ENCODE measurements at regions not wholly inside any gene's neighbourhood (a gene's known extent, or its start where the extent isn't known, plus 50 kb on each side); places are given as distances from the start of the nearest gene placed in this dataset.

- DNase-seq (ENCODE audit: low spot score), result no peak
These were observed 241.3 kb downstream of the RBFOX3 start for GRCh38 chr17:79369532-79369931.

GRCh38 chr17:79369001-79369400 is 241.8 kb downstream of the RBFOX3 start:
- DNase-seq (ENCODE audit: low spot score), result no peak

GRCh38 chr17:79368521-79368920 is 242.3 kb downstream of the RBFOX3 start:
- DNase-seq (ENCODE audit: low spot score), result no peak

- no peak for DNase-seq (ENCODE audit: low spot score)
These were observed 243.8 kb downstream of the RBFOX3 start for GRCh38 chr17:79366988-79367571.

- no peak for DNase-seq (ENCODE audit: low spot score)
These were observed 244.7 kb downstream of the RBFOX3 start for GRCh38 chr17:79365836-79366770.

- DNase-seq (ENCODE audit: low spot score), result no peak
These were observed 245.5 kb downstream of the RBFOX3 start for GRCh38 chr17:79365351-79365750.

GRCh38 chr17:79364315-79365094 is 246.3 kb downstream of the RBFOX3 start:
- DNase-seq (ENCODE audit: low spot score), result no peak

- no peak for DNase-seq (ENCODE audit: low spot score)
These were observed 247.1 kb downstream of the RBFOX3 start for GRCh38 chr17:79363552-79364275.

GRCh38 chr17:79362772-79363305 is 248.0 kb downstream of the RBFOX3 start:
- DNase-seq (ENCODE audit: low spot score), result no peak

- DNase-seq (ENCODE audit: low spot score), result no peak
These were observed 248.7 kb downstream of the RBFOX3 start for GRCh38 chr17:79361873-79362771.

- no peak for DNase-seq (ENCODE audit: low spot score)
These were observed 249.6 kb downstream of the RBFOX3 start for GRCh38 chr17:79361221-79361734.

GRCh38 chr17:79360196-79360595 is 250.7 kb downstream of the RBFOX3 start:
- DNase-seq (ENCODE audit: low spot score), result no peak

GRCh38 chr17:79356839-79357447 is 253.9 kb downstream of the RBFOX3 start:
- no peak for DNase-seq (ENCODE audit: low spot score)

- no peak for DNase-seq (ENCODE audit: low spot score)
These were observed 255.7 kb downstream of the RBFOX3 start for GRCh38 chr17:79355165-79355564.

- DNase-seq (ENCODE audit: low spot score), result no peak
These were observed 256.6 kb downstream of the RBFOX3 start for GRCh38 chr17:79354173-79354820.

GRCh38 chr17:79353548-79353947 is 257.3 kb downstream of the RBFOX3 start:
- DNase-seq (ENCODE audit: low spot score), result no peak

- no peak for DNase-seq (ENCODE audit: low spot score)
These were observed 257.8 kb downstream of the RBFOX3 start for GRCh38 chr17:79353016-79353415.

GRCh38 chr17:79350533-79350932 is 260.3 kb downstream of the RBFOX3 start:
- no peak for DNase-seq (ENCODE audit: low spot score)
